Prostate gland (tissue), 2 donors: ENCODE measurements at regions not wholly inside any gene's neighbourhood (a gene's known extent, or its start where the extent isn't known, plus 50 kb on each side); places are given as distances from the start of the nearest gene placed in this dataset.

Experiments used
- DNase-seq: peaks from one replicate; pipeline ENCODE4 v3.0.0-alpha.2; 2019; ENCODE audit warnings: low spot score
- H3K27ac ChIP-seq, 2 donors: fragments of 200-600 bp; sonication (generic); 2 replicates each; pipeline ENCODE4 v1.5.1; 2017 to 2019
- H3K27me3 ChIP-seq: fragments of 200-600 bp; sonication (generic); replicated peaks from 2 replicates; pipeline ENCODE4 v1.5.1; 2019; ENCODE audit not compliant: insufficient read depth
- H3K36me3 ChIP-seq, 2 donors: fragments of 200-600 bp; sonication (generic); 1 replicate in 1 of 2; 2 replicates in 1 of 2; pipeline versions ENCODE4 v1.5.1 to v1.8.1; 2017 to 2019
- H3K4me1 ChIP-seq: fragments of 200-600 bp; sonication (generic); replicated peaks from 2 replicates; pipeline ENCODE4 v1.5.1; 2019
- H3K4me3 ChIP-seq, 2 donors: fragments of 200-600 bp; sonication (generic); 2 replicates each; pipeline ENCODE4 v1.5.1; 2017 to 2019
- H3K9me3 ChIP-seq: fragments of 200-600 bp; sonication (generic); 2 replicates; pipeline ENCODE4 v1.5.1; 2017
- CTCF ChIP-seq, 4 experiments: fragments of 200-600 bp in 2 of 4; fragments of 450-650 bp in 2 of 4; sonication (generic) in 2 of 4; IDR thresholded peaks; 1 replicate in 3 of 4; 2 replicates in 1 of 4; pipeline ENCODE4 v1.5.1; 2016 to 2019; ENCODE audit warnings: antibody characterized with exemption in 4 of 4, mild to moderate bottlenecking in 2 of 4, moderate library complexity in 2 of 4
- POLR2A ChIP-seq: fragments of 450-650 bp; IDR thresholded peaks from one replicate; pipeline ENCODE4 v1.6.1; 2016; ENCODE audit warnings: antibody characterized with exemption, mild to moderate bottlenecking
- POLR2AphosphoS5 ChIP-seq: sonication (generic); formaldehyde crosslinking; IDR thresholded peaks from one replicate; pipeline ENCODE4 v1.6.1; 2017; ENCODE audit warnings: antibody characterized with exemption
- WGBS: methylation state at CpG from one replicate; pipeline ENCODE4 v1.1.5; 2018; 5-methylcytosine and 5-hydroxymethylcytosine counted together
- intact Hi-C: fragments of 100-400 bp; cut with DNase I; formaldehyde crosslinking; loops from one replicate; pipeline ENCODE4 v1.14.2; 2022

GRCh38 chr13:21966014-21966413 lies 295.1 kb downstream of the FGF9 start:
- TF ChIP-seq CTCF (IDR thresholded peaks at IDR 0.05) (no peak), POLR2A (no peak), POLR2AphosphoS5 (no peak)
- intact Hi-C loops, result no loop called here

GRCh38 chr13:21967871-21968270 lies 297.0 kb downstream of the FGF9 start:
- Histone ChIP-seq H3K9me3 (no peaks in the 10 kb centered on the region), H3K4me1 (no peaks in the 10 kb centered on the region), H3K27me3 (no peaks in the 10 kb centered on the region), H3K36me3 (no peaks in the 10 kb centered on the region), H3K4me3 (no peak overlapping the region), H3K27ac (no peak overlapping the region)
- TF ChIP-seq POLR2A, result no peak
- no peak for TF ChIP-seq POLR2AphosphoS5
- no peak for TF ChIP-seq CTCF (IDR thresholded peaks at IDR 0.05)
- no peak for DNase-seq
- 82% methylated on average over 1 of the region's 1 CpG for WGBS
- intact Hi-C loops, result no loop called here

More at GRCh38 chr13:21966014-21966413, 295.1 kb downstream of the FGF9 start:
- Histone ChIP-seq H3K36me3 (no peaks in the 10 kb centered on the region), H3K27ac (no peak overlapping the region), H3K27me3 (no peaks in the 10 kb centered on the region), H3K9me3 (no peaks in the 10 kb centered on the region), H3K4me1 (no peaks in the 10 kb centered on the region), H3K4me3 (no peak overlapping the region)
- no peak for DNase-seq
- 91% methylated on average over 4 of the region's 4 CpGs for WGBS

GRCh38 chr13:21970172-21970571 lies 299.3 kb downstream of the FGF9 start:
- intact Hi-C loops, result no loop called here
- H3K4me3 ChIP-seq, result no peak overlapping the region
- no peak overlapping the region for H3K27ac ChIP-seq
- no peaks in the 10 kb centered on the region for H3K27me3 ChIP-seq
- 95% methylated on average over 7 of the region's 7 CpGs for WGBS
- no peaks in the 10 kb centered on the region for H3K9me3 ChIP-seq
- no peak for DNase-seq
- H3K36me3 ChIP-seq, result no peaks in the 10 kb centered on the region
- no peaks in the 10 kb centered on the region for H3K4me1 ChIP-seq
- TF ChIP-seq POLR2A (no peak), CTCF (IDR thresholded peaks at IDR 0.05) (no peak), POLR2AphosphoS5 (no peak)

- DNase-seq, result no peak
- no peak for TF ChIP-seq POLR2AphosphoS5
- TF ChIP-seq CTCF (IDR thresholded peaks at IDR 0.05), result no peak
- no peak for TF ChIP-seq POLR2A
- no peak overlapping the region for H3K4me3 ChIP-seq
- no peaks in the 10 kb centered on the region for H3K27me3 ChIP-seq
- H3K27ac ChIP-seq, result no peak overlapping the region
- H3K4me1 ChIP-seq, result no peaks in the 10 kb centered on the region
- WGBS, result 91% methylated on average over 4 of the region's 4 CpGs
- intact Hi-C loops, result no loop called here
- H3K36me3 ChIP-seq, result no peaks in the 10 kb centered on the region
- H3K9me3 ChIP-seq, result no peaks in the 10 kb centered on the region
Measured at GRCh38 chr13:21970918-21971317, 300.0 kb downstream of the FGF9 start.

GRCh38 chr13:21971662-21972621 lies 301.1 kb downstream of the FGF9 start:
- 71% methylated on average over 7 of the region's 7 CpGs for WGBS
- DNase-seq, result no peak
- Histone ChIP-seq H3K36me3 (no peaks in the 10 kb centered on the region), H3K4me3 (no peak overlapping the region), H3K27me3 (no peaks in the 10 kb centered on the region), H3K27ac (no peak overlapping the region), H3K4me1 (no peaks in the 10 kb centered on the region), H3K9me3 (no peaks in the 10 kb centered on the region)
- intact Hi-C loops, result no loop called here
- no peak for TF ChIP-seq POLR2A
